NCI-H2171 (cell line): ENCODE measurements at regions not wholly inside any gene's neighbourhood (a gene's known extent, or its start where the extent isn't known, plus 50 kb on each side); places are given as distances from the start of the nearest gene placed in this dataset.
"Not testable (repeated sequence)": the region's sequence is repeated elsewhere in the genome, so short reads cannot be mapped to it uniquely, and the experiment has no call there.

Source experiments
- DNase-seq: peaks from one replicate; lab custom pipeline; 2025; lab: John Stamatoyannopoulos, UW

DNA sequence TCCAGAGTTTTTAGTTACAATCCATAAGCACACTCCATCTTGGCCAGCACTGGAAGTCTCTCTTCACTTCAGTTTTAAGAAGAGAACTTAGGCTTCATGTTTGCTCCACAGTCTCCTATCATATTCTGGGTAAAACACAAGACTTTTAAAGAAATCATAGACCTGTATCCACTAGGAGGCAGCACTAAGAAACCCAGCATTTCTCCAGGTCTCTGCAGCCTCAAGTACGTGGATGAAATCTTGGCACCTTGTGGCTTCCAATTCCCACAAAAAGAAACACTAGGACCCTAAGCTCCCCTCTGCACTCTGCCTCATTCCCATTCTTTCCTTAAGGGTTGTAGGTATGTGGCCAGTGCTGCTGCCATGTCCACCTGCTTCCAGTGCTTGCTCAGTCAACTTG lies 367.3 kb upstream of the CASK start:
- no peak for DNase-seq

DNA sequence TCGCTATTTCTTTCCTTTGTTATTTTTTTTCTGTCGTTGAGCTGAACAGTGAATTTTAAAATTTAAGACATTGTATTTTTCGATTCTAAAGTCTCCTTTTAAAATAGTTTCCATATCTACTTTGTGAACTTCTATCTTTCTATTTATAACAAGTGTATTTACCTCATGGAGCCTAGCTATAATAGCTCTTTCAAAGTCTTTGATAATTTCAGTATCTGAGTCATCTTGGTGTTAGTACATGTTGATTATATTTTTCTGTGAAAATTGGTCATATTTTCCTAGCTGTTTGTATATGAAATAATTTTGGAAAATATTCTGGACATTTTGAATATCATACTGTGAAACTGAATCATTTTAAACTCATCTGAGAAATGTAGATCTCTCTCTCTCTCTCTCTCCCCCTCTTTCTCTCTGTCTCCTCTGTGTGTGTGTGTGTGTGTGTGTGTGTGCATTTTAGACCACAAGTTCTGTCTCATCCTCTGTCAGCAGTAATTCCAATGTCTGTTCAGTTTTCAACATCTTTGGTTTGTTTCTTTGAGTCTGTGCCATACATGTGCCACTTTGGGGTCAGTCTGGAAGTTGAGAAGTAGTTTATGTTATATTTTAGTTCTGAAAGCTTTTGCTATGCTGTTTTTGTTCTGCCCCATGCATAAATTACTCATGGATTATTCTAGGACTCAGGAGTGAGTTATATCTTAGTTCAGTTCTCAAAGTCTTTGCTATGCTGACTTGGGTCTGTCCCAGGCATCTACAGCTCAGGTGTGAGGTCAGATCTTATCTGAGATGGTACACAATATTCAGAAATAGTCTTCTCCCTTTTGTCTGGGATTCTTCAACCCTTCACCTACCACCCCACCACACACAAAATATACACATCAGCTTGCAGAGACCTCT lies 366.4 kb upstream of the CASK start:
- no peak for DNase-seq

DNA sequence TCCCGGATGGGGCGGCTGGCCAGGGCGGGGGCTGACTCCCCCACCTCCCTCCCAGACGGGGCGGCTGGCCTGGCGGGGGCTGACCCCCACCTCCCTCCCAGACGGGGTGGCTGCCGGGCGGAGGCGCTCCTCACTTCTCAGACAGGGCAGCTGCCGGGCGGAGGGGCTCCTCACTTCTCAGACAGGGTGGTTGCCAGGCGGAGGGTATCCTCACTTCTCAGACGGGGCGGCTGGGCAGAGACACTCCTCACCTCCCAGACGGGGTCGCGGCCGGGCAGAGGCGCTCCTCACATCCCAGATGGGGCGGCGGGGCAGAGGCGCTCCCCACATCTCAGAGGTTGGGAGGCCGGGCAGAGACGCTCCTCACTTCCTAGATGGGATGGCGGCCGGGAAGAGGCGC lies 362.3 kb upstream of the CASK start:
- not testable (repeated sequence) for DNase-seq

DNA sequence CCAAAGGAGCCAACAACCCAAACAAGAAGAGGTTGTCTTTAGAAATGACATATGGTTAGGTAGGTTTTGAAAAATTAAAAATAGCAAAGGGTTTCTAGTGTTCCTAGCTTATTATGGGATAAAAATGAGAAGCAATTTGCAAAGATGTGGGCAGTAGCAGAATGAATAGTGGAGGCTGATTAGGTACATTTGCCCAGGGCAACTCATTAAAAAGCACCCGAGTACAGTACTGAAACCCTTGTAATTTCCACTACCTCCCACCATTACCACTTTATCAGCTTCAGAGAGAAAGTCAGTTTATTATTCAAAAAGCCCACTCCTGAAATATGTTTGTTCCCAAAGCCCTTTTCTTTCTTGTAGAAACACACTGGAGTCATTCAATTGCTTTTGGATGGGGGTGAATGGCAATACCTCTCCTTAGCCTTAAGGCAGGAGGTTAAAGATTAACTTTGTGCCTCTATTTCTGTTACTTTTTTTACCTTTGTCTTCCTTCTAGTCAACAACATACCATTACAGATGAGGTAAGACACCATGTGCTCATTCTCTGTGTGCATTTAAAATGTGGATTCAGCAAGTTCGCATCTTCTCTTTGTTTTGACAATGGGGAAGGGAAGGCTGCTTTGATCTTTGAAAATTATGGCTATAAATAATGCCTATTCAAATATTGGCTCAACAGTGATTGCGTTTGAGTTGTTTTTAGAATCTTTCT lies 353.8 kb upstream of the CASK start:
- DNase-seq, result no peak

DNA sequence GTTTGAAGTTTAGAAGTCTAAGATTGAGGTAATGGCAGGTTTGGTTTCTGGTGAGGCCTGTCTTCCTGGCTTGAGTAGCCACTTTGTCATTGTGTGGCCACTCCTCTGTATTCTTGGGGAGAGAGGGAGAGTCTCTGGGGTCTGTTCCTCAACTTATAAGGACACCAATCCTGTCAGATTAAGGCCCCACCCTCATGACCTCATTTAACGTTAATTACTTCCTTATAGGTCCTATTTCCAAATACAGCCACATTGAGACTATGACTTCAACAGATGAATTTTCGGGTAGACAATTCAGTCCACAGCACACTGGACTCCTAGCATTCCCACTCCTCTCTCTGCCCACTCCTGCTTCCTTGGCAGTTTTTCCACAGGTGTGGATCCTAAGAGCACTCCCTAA lies 350.8 kb upstream of the CASK start:
- DNase-seq, result no peak

DNA sequence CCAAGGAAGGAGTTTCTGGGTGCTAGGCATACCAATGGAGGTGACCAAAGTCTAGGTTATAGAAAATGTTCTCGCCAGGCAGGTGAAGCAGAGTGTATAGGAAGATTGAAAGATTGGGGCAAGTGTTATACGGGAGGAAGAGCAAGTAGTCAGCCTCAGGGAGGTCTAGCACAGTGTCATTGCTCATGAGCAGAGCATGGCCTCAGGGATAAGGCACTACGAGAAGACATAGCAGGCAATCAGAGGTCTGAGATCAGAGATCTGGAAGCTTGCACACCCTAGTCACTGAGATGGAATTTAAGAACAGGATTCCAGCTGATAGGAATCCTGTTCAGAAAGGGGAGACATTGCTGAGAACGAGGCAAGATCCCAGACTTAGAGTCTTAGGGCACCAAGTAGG lies 350.0 kb upstream of the CASK start:
- DNase-seq, result no peak

DNA sequence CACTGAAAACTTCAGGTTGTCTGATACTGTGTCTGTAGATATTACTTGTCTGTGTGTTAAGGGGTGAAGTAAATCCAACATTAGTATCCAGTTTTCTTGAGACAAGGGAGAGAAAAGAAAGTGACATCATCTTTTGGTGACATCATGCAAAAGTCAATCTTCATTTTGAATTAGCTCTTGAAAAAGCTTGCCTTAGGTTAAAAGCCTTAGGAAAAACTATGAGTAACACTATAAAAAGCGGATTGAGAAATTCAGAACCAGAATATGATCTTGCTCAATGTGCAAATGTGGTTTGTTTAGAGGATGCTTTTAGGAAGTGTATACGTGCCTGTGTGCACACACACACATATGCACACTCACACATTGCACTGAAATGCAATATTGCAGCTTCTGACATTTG lies 345.8 kb upstream of the CASK start:
- DNase-seq, result no peak

DNA sequence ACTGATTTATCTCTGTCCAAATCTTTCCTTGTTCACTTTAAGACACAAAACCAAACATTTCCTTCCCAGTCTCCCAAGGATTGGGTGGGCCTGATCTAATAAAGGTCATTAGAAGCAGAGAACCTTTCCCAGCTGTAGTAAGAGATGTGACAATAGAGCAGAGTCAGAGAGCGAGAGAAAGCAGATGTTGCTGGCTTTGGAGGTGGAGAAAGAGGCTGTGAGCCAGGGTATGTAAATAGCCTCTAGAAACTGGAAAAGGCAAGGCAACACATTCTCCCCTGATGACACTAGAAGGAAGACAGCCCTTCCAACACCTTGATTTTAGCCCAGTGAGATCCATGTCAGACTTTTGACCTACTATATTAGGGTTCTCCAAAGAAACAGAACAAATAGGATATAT lies 337.5 kb upstream of the CASK start:
- DNase-seq, result no peak

DNA sequence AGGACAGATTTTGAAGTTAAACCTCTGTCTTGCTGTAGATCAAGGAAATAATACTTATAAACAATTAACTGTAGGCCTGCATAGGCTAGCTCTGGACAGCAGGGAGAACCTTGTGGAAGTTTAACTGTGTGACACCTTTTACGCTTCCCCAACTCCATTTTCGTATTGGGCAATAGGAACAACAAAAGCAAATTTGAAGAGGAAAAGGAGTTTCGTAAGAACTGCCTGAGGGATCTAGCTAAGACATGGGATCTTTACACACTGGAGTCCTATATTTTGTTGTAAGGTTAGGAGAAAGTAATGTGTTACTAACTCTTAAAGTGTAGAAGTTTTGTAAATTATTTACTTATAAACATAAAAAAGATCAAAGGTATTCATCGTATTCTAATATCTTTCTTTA lies 324.9 kb upstream of the CASK start:
- DNase-seq, result no peak

DNA sequence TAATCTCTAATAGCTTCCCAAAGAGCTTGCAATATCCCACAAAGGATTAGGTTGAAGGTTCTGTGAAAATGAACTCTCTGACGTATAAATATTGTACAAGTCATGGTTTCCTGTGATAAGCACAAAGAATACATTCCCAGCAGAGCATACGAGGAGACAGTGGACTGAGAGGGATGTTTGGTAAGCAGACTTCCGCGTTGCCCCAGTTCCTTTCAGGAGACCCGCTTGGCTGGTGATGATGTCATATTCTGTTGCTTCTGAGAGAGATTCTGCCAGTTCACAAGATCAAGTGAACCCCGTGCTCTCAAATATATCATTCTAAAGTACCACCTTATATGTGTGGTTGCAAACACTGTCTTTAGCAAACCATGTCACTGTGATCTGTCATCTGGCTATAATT lies 323.9 kb upstream of the CASK start:
- no peak for DNase-seq

DNA sequence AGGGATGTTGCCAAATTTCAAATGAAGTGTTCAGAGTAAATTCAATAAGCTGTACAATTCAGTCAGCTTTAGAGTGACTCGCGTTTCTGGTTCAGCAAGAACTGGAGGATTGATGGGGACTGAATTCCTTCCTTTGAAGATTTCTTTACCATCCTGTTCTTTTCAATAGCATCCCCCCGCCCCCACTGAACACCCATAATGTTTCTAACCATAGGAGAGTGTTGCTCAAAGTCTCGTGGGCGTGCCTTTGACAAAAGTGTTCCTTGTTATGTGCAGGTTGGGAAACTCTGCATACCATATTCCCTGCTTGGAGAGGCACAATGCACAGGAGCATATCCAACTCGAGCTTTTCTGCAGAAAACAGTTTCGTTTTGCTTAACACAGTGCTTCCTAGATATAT lies 323.5 kb upstream of the CASK start:
- DNase-seq, result no peak

DNA sequence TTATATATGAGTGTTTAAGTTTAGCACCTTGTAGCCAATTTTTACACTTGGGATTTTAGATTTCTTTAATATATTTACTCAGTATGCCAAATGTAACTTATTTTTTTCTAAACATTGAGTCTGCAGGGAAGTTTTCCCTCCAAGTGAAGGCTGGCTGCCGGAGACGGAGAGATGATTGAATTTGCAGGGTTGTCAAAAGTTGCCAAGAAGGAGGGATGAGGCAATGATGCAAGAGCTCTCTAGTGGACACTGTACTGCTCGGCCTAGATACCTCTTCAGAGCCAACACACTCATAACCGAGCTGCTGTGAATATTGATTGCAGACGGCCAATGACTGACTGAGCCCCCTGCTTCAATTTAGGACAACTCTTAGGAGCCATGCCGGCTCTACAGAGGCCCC lies 318.6 kb upstream of the CASK start:
- DNase-seq, result no peak

DNA sequence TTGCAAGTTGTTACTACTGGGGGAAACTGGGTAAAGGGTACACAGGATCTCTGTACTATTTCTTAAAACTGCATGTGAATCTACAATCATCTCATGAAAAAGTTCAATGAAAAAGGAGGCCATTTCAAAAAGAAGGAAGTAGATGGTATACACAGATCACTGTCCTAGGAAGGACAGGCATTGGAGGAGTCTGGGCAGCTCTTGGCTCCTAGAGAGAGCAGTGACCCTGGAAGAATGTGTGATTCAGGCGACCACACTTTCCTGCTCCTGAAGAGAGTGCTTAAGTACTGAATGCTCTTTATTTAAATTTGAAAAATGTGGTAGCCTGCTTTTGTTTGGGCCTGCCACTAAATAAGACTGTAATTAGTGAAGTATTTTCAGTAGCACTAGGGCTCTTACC lies 318.1 kb upstream of the CASK start:
- no peak for DNase-seq

DNA sequence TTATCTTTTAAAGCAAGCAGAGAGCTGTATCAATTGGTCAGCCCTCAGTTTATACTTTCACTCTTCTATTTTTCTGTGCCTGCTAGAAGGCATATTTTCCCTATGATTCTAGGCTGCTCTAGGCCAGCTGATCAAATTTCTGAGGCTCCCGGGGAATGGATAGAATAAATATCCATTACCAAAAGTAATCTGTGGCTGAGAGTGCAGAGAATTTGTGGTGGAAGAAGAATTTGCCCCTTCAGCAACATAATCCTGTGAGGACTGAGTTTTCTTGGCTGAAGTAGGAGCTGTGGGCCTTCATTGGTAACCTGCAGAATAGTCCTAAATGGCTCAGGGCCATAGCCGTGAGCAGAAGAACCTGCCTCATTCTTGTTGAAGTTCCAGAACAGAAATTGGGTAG lies 314.6 kb upstream of the CASK start:
- DNase-seq, result no peak

DNA sequence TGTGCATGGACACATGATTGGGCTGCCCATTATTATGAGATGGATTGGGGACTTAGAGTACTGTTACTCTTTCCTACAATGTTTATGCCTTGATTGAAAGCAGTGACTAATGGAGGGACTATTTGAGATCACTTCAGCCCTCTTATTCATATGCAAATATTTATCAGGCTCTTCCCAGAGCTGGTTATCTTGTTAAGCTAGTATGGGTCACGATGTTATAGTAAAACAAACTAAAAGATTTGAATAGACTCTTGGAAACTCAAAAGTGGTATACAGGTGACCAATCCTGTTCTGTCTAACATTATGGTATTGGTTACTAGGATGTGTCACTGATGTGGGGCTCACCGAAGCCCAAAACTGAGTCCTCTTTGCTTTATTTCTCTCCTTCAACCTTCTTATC lies 306.2 kb upstream of the CASK start:
- no peak for DNase-seq

DNA sequence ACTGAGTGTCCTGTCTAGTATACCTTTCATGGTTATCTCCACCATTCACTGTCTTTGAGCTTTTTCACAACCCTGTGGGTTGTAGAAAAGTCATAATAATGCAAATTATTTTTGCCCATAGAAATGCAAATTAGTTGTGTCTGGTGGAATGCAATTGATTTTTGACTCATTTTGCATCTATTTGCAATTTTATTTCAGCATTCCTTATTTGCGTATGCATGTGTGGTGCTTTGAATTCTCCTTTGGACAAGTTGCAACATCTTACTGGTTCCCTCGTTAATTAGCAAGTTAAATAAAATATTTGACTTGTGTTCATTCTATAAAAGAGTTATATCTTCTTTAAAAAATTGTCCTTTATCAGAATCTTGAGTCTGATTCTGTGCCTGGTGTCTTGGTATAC lies 297.3 kb upstream of the CASK start:
- DNase-seq, result no peak

DNA sequence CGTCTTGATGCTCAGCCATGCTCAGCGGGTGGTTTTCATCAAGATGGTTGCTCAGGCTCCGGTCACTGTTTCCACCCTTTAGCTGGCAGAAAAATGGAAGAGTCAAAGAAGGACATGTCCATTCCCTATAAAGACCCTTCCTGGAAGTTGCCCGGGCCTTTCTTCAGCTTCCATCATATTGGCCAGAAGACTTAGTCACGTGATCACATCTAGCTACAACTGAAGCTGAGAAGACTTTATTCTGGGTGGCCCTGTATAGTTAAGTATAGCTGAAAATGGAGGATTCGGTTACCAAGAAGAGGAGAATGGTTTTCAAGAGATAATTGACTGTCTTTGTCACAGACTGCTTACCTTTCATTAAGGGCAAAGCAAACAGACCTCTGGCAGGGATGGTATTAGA lies 296.7 kb upstream of the CASK start:
- DNase-seq, result no peak

DNA sequence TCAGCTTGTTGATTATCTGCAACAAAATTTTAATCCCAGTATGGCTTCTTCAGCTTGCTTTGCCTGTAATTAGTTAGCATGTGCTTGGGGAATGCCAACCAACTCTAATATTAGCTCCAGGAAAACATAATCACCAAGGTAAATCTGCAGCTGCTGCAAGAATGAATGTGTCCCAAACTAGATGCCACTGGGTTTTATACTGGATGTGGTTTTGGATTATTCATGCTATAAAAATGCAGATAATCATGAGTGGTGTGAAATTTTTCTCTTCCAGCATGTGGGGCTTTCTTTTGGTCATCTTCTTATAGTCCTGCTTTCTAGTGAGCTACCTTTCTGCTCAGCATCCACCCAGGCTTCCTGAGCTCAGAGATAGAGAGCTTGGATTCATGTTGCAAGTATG lies 295.9 kb upstream of the CASK start:
- DNase-seq, result no peak

DNA sequence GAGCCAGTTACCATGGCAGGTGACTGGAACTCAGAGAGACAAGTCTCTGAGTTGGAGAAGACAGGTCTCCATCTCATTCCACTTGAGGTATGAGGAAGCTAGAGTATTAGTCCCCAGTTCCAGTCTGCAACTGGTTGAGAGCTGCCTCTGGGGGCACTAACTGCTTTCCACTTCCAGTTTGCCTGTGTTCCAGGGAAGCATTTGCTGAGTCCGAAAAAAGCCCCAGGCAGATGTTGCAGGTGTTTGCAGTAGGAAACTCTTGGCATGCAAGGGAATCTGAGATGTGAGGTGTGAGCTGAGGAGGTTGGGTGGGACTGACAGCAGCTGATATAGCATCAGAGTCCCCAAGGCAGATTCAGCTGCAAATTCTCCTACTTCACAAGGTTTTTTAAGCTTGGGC lies 272.2 kb upstream of the CASK start:
- DNase-seq, result no peak

DNA sequence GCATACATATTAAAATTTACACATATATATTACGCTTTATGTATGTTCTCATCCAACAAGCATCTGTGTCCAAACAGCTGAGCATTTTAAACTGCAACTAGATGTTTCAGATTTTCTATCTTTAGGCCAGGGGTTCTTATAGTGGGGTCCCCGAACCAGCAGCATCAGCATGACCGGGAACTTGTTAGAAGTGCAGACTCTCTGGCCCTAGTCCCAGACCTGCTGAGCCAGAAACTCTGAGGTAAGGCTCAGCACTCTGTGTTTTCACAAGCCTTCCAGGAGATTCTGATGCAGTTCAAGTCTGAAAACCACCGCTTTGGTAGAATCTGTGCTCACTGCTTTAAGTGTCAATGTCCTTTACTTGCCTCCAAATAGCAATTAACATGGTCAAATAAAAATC lies 266.2 kb upstream of the CASK start:
- no peak for DNase-seq

DNA sequence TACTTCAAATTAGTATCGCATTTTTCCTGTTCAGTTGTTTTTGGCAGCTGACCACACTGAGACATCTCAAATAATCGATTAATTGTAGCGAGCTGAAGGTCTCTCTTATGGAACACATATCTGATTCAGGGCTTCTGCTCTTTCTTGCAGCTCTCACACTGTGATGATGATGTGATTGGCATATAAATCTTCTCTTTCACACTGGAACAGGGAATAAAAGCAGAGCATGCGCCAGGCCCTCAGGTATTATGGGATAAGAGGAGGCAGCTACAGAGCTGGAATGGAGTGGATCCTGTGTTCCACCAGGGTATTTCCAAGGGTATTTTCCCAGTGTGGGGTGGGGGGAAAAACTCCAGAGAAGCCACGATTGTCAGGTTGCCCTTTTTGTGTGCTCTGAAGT lies 265.4 kb upstream of the CASK start:
- no peak for DNase-seq

DNA sequence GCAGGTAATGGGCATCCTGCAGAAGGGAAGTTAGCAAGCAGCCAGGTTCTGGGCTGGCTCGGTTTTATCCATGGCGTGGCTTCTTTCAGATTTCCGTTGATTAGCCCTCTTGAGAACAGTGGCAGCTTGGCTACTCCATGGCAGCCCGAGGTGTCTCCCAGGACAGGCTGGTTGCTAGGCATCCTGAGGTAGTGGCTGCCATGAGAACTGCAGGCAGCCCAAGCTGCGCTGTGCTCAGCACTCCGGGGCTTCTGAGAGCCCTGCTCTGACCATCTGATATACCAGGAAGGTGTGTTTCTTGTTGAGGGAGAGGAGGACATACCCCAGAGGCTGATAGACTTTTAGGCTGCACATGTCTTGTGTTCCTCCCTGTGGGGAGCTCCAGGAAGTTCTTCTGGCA lies 253.4 kb upstream of the CASK start:
- DNase-seq, result no peak

DNA sequence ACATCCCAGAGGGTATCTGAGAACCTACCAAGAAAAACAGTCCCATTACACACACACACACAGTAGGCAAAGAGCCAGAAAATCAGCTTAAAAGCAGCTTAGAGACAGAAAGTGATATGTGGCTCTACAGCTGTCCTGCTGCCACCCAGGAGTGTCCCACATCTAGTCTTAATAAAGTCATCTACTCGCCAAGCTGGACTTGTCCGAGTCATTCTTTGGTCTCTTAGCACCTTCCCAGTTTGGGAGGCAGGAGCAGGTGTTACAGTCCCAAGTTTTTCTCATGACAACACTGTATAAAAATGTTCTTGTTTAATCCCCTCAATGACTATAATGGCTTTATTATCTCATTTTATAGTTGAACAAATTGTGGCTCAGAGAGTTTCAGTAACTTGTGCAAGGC lies 252.5 kb upstream of the CASK start:
- DNase-seq, result no peak

DNA sequence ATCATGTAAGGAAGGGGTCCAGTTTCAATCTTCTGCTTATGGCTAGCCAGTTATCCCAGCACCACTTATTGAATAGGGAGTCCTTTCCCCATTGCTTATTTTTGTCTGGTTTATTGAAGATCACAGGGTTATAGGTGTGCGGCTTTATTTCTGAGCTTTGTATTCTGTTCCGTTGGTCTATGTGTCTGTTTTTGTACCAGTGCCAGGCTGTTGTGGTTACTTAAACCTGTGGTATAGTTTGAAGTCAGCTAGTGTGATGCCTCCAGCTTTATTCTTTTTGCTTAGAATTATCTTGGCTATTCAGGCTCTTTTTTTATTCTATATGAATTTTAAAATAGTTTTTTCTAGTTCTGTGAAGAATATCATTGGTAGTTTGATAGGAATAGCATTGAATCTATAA lies 234.6 kb upstream of the CASK start:
- DNase-seq, result not testable (repeated sequence)
